ENCODE measurements at regions not wholly inside any gene's neighbourhood (a gene's known extent, or its start where the extent isn't known, plus 50 kb on each side); places are given as distances from the start of the nearest gene placed in this dataset.

- Histone ChIP-seq H3K4me3 (replicated peaks in 1 of 3) (no peak overlapping the region), H3K4me1 (no peaks in the 10 kb centered on the region), H3K36me3 (no peaks in the 10 kb centered on the region), H3K27me3 (no peaks in the 10 kb centered on the region), H3K9me3 (no peaks in the 10 kb centered on the region), H3K27ac (no peak overlapping the region)
- no peak for DNase-seq
- WGBS, 2 donors = 92% methylated on average over 2 of the region's 2 CpGs
- intact Hi-C loops (cut with DNase I) = no loop called here
- no peak for TF ChIP-seq CTCF (IDR thresholded peaks at IDR 0.05)
- no peak for TF ChIP-seq POLR2A (IDR thresholded peaks at IDR 0.05)
These were observed 81.0 kb upstream of the LMCD1 start for GRCh38 chr3:8420612-8421011.

GRCh38 chr3:8421267-8421666, 80.4 kb upstream of the LMCD1 start:
- Histone ChIP-seq H3K4me3 (replicated peaks in 1 of 3) (no peak overlapping the region), H3K9me3 (no peaks in the 10 kb centered on the region), H3K27me3 (no peaks in the 10 kb centered on the region), H3K36me3 (no peaks in the 10 kb centered on the region), H3K27ac (no peak overlapping the region), H3K4me1 (no peaks in the 10 kb centered on the region)
- TF ChIP-seq CTCF (IDR thresholded peaks at IDR 0.05) (no peak), POLR2A (IDR thresholded peaks at IDR 0.05) (no peak)
- WGBS, 2 donors = 95 to 96% methylated on average over 3 of the region's 3 CpGs
- intact Hi-C loops (cut with DNase I) = no loop called here
- no peak for DNase-seq

- no peaks in the 10 kb centered on the region for H3K36me3 ChIP-seq
- H3K27me3 ChIP-seq = no peaks in the 10 kb centered on the region
- DNase-seq = no peak
- 90% methylated on average over 4 of the region's 4 CpGs for WGBS, 2 donors
- no peaks in the 10 kb centered on the region for H3K4me1 ChIP-seq
- H3K27ac ChIP-seq = no peak overlapping the region
- H3K9me3 ChIP-seq = no peaks in the 10 kb centered on the region
- TF ChIP-seq POLR2A (IDR thresholded peaks at IDR 0.05) (no peak), CTCF (IDR thresholded peaks at IDR 0.05) (no peak)
- no peak overlapping the region for H3K4me3 ChIP-seq (replicated peaks in 1 of 3)
- intact Hi-C loops (cut with DNase I) = no loop called here
These were observed 79.9 kb upstream of the LMCD1 start for GRCh38 chr3:8421711-8422110.

- no peaks in the 10 kb centered on the region for H3K36me3 ChIP-seq
- TF ChIP-seq POLR2A (IDR thresholded peaks at IDR 0.05) (no peak), CTCF (IDR thresholded peaks at IDR 0.05) (no peak)
- no peak overlapping the region for H3K4me3 ChIP-seq (replicated peaks in 1 of 3)
- no peaks in the 10 kb centered on the region for H3K27me3 ChIP-seq
- no peaks in the 10 kb centered on the region for H3K9me3 ChIP-seq
- intact Hi-C loops (cut with DNase I) = no loop called here
- no peaks in the 10 kb centered on the region for H3K4me1 ChIP-seq
- no peak for DNase-seq
- 76 to 90% methylated on average over 2 of the region's 2 CpGs for WGBS, 2 donors
- H3K27ac ChIP-seq = no peak overlapping the region
These were observed 78.3 kb upstream of the LMCD1 start for GRCh38 chr3:8423307-8423706.

GRCh38 chr3:8424281-8424680, 77.3 kb upstream of the LMCD1 start:
- no peak for DNase-seq
- H3K36me3 ChIP-seq = no peaks in the 10 kb centered on the region
- H3K27ac ChIP-seq = no peak overlapping the region
- no peak overlapping the region for H3K4me3 ChIP-seq (replicated peaks in 1 of 3)
- no peaks in the 10 kb centered on the region for H3K4me1 ChIP-seq
- no peaks in the 10 kb centered on the region for H3K27me3 ChIP-seq
- no peaks in the 10 kb centered on the region for H3K9me3 ChIP-seq
- intact Hi-C loops (cut with DNase I) = no loop called here
- TF ChIP-seq CTCF (IDR thresholded peaks at IDR 0.05) (no peak), POLR2A (IDR thresholded peaks at IDR 0.05) (no peak)
- 94 to 95% methylated on average over 3 of the region's 3 CpGs for WGBS, 2 donors
